ENCODE measurements at regions not wholly inside any gene's neighbourhood (a gene's known extent, or its start where the extent isn't known, plus 50 kb on each side); places are given as distances from the start of the nearest gene placed in this dataset.
A peak's percentile ranks its signal among the peaks of the same experiment; 100 is the strongest.

DNA sequence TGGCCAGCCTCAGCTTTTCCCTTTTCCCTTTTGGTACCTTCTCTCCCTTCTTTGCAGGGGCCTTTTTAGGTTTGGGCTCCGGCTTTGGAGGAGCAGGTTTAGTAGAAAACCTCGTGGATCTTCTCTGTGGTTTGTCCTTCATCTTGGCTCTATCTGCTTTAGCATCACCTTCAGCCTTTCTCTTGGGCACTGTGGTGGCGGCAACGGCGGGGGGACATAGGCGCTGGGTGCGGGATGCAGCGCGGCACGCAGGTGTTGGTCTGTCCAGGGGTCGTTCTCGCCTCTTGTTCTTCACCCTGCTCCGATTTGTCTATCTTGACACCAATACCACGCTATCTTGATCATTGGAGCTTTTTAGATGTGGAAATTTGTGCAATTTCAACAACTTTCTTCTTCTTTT lies 64.5 kb upstream of the SMAD3 start:
- DNase-seq (ENCODE audit: low read depth) = no peak

DNA sequence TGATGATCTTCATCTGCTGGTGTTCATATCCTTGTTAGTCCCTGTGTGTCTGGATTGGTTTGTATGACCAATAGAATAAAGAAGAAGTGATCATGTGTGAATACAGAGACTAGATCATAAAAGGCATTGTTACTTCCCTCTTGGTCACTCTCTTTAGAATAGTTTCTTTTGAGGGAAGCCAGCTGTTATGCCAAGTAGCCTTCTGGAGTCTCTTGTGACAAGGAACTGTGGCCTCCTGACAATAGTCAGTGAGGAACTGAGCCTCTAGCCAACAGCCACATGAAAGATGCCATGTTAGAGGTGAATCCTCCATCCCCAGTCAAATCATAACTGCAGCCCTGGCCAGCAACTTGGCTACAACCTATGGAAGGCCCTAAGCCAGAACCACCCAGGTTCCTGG lies 63.0 kb upstream of the SMAD3 start:
- no peak for DNase-seq (ENCODE audit: low read depth)

DNA sequence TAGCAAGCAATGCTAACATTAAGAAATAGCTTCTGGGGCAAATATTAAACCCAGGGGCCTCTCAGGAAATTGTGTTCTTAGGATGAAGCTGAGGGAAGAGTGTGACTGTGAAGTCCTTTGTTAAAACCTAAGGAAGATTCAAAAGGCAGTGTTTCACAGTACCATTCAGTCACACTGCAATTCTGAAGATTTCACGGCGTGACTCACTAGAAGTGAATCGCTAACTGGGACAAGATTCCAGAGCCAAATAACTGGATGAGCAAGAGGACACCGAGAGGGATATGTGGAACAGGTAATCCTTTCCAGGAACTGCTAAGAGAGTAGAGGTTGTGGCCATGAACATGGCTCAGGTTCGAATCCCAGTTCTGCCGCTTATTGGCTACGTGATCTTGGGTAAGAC lies 61.8 kb upstream of the SMAD3 start:
- peak; percentile 46 for DNase-seq (ENCODE audit: low read depth)

DNA sequence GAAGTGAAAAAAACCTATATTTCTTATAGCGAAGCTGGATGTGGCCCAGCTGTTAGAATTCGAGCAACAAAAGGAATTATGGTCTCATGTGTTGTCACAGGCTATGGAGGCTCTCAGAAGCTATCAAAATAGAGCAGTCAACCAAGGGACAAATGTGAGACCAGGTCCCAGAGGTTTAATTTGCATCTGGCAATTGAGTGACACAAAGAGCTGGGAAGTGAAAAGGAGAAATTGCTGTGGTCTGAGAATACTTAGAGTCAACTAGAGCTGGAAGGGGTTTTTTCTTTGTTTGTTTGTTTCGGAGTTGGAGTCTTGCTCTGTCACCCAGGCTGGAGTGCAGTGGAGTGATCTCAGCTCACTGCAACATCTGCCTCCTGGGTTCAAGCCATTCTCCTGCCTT lies 61.3 kb upstream of the SMAD3 start:
- DNase-seq (ENCODE audit: low read depth) = no peak

DNA sequence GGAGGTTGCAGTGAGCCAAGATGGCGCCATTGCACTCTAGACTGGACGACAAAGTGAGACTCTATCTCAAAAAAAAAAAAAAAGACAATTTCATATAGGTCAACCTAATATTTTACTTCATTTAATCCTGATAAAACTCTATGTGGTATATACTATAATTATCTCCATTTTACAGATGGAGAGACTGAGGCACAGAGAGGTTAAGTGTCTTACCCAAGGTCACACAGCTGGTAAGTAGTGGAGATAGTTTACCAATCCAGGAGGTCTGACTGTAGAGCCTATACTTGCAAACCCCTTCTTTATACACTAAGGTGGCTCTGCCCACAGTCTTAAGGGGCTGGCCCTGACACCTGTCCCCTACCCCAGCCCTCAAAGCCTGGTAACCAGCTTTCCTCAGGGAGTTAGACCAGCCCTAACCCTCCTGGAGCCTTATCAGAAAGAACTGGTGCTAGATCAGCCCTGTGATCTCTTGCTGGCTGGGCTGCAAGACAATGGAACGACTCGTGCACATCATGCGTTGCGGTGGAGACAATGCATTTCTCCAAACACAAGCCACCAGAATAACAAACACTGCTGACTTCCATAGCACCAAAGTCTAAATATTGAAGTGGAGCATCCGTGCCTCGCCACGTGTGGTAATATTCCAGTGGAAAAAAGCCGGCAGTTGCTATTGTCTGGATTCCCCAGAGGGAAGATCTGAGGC lies 60.0 kb upstream of the SMAD3 start:
- no peak for DNase-seq (ENCODE audit: low read depth)

DNA sequence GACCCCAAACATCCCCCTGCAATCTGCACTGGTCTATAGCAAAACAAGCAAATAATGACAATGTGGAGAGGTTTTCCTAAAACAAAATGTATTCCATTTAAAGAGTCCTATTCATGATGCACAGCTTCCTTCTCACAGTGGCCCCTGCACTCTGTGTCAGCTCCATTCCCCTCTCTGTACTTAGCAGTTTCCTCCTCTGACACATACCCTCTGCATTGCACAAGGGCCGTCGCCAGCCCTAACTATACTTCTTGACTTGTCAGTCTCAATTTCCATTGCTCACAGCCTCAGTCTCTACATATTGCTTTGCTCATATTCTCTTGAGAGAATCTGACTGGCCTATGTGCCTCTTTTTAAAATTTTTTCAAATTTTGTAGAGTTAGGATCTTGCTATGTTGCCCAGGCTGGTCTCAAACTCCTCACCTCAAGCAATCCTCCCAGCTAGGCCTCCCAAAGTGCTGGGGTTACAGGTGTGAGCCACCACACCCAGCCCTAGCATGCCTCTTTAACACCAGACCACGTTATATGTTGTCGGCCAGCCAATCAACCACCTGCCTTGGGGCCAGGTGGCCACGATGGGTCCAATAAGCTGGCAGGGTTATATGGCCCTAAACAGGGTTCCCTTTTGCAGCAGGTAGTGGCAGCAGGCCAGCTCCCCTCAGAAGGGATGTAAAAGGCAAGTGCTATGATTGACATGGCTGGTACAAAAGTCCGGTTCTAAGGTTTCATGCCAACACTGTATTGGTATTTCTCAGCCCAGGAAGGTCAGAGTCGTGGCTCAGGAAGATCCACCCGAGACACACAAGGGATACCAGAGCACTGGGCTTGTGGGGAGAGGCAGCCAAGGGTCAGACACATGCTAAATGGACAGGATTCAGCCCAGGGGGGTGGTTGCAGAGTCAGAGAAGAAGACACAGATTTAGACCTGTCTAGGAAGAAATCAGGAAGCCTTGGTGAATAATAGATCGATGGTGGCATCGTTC lies 59.0 kb upstream of the SMAD3 start:
- no peak for DNase-seq (ENCODE audit: low read depth)

DNA sequence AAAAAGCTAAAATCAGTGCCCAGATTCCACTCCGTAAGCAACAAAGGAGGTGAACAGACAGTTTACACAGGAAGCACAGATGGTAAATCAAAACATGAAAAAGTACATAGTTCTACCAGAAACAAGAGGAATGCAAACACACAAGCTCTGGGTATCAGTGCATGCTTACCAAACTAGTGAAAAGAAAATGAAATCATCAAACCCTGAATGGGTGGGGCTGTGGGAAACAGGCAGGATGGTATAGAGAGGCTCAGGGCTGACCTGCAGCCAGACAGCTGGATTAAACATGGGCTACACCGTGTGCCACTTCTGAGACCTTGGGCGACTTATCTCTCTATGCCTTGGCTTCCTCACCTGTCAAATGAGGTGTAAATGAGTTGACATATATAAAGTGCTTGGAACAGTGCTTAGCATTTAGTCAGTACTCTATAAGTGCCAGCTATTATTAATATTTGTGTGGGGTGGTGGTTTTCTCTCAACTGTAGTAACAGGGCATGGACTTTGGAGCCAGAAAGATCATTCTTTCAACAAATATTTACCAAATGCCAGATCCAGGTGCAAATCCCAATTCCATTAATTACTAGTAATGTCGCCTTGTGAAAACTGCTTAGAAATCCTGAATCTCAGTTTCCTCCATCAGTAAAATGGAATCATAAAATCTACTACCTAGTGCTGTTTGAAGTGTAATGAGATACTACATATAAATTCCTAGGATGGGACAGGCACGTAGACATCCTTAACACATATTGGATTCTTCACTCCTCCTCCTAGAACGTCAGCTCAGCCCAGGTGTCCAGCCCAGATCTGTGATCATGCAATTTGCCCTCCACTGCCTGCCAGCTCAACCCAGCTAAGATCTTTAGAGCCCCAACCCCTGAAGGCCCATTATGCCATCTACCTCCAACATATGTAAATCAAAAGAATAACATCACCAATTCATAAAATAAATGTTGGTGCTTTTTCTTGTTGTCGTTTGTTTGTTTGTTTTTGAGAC lies 55.5 kb upstream of the SMAD3 start:
- no peak for DNase-seq (ENCODE audit: low read depth)

DNA sequence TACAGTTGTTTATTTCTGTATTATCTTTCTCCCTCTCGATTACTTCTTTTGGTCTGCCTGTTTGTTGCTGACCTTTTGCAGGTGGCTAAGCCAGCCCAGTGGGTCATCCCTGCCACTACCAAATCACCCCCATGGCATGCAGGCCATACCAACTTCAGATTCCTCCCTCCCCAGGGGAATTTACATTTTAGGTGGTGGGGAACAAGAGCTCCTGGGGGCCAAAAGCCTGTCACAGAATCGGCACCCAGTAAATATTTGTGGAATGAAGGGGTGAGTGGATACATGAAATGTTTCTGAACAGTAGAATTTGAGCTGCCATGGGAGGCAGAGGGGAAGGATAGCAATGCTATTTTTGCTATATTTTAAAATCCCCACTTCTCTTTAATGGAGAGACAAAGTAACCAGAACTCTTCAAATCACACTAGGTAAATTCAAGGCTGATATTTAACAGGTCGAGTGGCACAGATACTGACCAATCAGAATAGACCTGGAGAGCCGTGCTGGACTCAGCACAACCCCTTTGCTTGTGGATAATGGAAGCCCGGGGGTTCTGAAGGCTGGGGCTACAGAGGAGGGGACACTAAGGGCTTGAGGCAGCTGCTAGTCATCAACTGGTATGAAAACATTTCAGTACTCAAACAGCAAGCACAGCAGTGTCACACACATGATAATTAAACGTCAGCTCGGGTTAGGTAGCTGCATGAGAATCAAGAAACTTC lies 54.3 kb upstream of the SMAD3 start:
- DNase-seq (ENCODE audit: low read depth) = peak; percentile 16

DNA sequence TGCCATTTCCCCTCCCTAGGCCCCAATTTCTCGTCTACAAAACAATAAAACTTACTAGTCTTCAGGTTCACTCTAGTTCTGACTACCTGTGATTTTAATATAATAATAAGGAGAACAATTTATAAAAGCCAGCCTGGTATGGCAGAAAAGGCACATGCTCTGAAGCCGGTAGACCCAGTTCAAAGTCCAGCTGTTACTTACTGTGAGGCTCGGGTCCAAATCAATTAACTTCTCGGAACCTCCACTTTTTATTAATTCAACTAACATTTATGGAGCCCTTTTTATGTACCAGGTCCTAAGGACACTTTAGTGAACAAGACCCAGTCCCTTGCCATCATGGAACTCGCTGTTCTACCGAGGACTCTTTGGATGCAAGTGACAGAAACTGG lies 53.8 kb upstream of the SMAD3 start:
- no peak for DNase-seq (ENCODE audit: low read depth)

DNA sequence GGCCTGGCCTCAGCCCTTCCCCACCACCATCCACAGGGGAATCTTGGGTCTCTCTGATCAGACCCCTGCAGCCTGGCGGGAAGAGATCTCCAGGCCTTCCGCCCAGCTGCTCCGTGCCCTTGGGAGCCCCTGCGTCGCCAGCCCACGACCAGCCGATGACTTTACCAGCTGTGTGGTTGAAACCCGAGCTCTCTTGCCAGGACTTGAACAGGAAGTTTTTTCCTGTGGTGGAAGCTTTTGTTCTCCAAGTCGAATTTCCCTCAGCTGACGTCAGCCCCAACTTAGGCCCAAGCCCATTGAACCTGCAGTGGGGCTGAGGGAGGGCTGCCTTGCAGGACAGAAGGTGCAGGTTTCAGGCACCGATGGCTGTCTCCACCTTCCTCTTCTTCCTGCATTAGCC lies 51.7 kb upstream of the SMAD3 start:
- DNase-seq (ENCODE audit: low read depth) = peak; percentile 43

Data from renal cortical epithelial cell (primary cell).